RPMI7951 (cell line): ENCODE measurements at regions not wholly inside any gene's neighbourhood (a gene's known extent, or its start where the extent isn't known, plus 50 kb on each side); places are given as distances from the start of the nearest gene placed in this dataset.
"Not testable (repeated sequence)": the region's sequence is repeated elsewhere in the genome, so short reads cannot be mapped to it uniquely, and the experiment has no call there.

ENCODE experiments used
- DNase-seq: peaks from one replicate; pipeline ENCODE4 v3.0.0-alpha.2; 2012; ENCODE audit warnings: low read depth

DNA sequence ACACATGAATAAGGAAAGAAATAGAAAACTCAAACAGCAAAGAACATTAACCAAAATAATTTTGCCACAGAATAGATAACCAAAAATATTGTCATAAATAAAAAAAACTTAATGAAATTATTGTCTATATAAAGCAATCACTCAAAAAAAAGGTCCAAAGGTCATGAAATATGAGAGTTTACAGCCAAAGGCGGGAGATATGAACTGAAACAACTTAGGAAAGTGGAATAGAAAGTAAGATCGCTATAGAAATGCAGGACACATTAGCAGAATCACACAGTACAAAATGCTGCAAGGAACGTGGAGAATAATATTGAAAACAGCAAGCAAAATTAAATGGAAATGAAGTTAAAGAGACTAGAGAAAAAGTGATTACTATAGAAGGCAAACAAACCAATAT lies 375.0 kb upstream of the ARHGEF26 start:
- no peak for DNase-seq

DNA sequence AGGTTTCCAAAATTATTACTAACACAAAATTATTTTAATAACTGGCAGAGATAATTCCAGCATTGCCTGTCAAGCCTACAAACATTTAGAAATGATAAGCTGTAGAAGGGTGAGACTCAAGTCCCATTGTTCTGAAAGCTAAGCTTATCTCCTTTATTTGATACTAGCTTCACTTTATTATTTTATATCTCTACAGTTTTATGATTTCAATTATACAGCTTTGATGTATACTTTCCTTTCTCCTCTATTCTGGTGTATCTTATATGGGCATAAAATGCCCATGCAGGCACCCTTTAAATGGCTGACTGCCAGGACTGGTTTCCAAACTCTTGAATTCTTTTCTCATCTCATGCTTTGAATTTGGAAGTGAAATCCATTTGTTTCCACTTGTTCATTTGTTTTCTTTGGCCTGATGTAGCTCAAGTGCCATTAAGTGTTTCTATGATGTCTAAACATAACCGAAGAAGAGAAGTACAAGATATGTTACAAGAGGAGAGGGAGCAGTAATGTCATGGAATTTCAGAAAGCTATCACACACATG lies 372.1 kb upstream of the ARHGEF26 start:
- DNase-seq: no peak

DNA sequence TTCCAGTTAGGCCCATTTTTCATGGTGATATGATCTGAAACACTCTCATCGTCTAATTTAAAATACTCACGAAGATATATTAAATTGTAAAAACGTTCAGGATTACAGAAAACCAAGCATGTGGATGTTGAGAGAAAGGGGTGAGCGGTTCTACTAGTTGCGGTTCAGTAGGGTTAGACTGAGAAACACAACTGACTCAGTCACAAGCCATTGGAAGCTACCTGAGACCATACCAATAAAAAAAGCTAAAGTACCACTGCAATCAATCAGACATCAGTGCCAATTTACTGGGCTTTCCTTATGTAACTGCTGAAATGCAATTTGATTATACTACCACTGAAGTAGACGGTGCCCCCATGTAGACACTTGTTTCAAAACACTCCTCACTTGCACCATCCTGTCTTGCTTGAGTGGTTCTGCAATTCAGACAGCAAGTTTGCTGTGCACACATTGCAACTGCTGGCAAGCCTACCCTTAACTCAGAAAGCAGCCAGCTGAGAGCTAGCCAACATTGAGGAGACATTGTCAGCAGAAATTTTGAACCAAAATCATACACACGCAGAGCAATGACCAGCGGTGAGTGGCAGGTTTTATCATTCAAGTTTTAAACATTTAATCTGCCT lies 368.7 kb upstream of the ARHGEF26 start:
- DNase-seq: no peak

DNA sequence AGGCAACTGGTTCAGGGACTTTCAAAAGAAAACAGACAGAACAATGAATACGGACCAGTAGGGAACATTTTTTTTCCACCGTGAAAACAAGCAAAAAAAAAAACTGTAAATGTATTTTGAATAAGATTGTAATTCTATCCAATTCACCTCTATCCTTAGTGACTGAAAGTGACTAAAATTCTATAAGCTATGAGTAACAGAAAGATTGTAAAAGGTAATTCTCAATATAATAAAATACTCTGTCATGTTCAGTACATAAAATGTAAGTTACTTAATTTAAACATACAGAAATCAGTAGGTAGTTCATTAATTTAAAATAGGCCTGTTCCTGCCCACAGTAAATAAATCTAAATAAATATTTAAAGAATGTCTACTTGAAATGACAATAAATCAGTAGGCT lies 368.2 kb upstream of the ARHGEF26 start:
- no peak for DNase-seq

DNA sequence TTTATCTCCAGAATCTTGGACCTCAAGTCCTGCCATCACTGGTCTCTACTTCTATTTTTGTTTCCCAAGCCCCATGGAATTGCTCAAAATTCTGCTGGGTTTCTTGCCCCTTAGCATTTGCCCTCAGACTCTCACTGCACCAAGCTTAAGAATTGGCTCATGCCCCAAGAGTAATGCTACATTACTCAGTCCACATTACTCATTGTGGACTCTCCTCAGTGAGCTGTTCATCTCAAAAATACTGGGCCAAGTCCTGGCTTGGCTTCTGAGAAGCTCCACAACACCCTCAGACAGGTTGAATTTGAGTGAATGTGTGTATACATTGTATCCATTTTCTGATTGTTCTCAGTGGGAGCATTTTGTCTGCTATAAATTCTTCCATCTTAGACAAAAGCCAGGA lies 364.4 kb upstream of the ARHGEF26 start:
- DNase-seq: no peak

DNA sequence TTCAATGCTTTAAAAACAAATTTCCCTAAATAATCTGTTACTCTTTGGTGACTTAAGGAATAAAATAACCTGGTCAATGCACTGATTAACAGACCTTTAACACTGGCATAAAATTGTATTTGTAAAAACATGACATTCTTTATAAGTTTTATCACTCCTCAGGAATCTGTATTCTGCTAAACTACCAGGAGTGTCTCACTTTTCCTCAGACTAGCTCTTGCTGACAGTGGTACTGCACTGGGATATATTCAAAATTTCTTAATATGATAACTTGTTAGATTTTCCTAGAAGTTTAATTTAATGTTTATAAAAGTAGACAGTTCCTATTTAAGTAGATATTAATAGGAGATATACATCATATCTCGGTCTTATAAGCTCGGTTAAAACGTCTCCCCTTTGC lies 363.4 kb upstream of the ARHGEF26 start:
- no peak for DNase-seq

DNA sequence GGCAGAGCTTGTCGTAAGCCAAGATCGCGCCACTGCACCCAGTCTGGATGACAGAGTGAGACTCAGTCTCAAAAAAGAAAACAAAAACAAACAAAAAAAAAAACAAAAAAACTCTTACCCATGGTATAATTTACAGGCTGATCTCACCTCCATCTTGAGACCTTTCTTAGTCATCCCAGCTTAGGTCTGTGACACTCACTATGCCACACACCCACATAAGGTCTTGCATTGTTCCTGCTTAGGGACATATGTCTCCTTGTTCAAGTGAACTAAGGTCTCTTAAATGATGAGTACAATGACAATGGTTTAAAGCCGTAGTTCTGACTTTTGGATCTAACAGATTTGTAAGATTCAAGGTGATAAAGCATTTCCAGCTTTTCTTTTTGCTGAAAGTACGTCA lies 360.2 kb upstream of the ARHGEF26 start:
- DNase-seq: no peak

DNA sequence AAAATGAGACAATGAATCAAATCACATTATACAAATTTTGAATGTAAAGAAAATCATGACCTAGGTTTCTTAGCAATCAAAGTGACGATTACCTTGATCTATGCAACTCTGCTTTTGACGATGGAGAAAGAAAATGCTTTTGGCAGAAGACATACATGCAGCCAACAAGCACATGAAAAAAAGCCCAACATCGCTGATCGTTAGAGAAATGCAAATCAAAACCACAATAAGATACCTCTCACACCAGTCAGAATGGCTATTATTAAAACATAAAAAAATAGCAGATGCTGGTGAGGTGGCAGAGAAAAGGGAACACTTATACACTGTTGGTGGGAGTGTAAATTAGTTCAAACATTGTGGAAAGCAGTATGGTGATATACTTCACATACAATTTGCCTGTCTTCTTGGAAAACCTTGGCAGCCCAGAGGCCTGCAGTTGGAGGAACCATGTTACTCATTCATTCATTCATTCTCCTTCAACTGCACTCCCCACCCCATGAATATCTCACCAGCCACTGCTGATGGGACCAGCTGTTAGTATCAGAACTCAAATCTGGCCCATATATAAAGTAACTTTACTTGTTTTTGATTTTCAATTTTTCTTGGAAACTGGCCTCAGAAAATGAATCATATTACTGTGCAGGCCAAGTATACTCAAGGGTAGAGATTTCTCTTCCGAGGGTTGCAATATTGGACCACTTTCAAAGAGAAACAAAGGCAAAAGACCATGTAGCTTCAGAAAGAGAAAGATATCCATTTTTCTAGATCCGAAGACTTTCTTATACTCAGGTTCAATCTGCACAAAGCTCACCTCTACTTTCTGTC lies 358.6 kb upstream of the ARHGEF26 start:
- DNase-seq: no peak

DNA sequence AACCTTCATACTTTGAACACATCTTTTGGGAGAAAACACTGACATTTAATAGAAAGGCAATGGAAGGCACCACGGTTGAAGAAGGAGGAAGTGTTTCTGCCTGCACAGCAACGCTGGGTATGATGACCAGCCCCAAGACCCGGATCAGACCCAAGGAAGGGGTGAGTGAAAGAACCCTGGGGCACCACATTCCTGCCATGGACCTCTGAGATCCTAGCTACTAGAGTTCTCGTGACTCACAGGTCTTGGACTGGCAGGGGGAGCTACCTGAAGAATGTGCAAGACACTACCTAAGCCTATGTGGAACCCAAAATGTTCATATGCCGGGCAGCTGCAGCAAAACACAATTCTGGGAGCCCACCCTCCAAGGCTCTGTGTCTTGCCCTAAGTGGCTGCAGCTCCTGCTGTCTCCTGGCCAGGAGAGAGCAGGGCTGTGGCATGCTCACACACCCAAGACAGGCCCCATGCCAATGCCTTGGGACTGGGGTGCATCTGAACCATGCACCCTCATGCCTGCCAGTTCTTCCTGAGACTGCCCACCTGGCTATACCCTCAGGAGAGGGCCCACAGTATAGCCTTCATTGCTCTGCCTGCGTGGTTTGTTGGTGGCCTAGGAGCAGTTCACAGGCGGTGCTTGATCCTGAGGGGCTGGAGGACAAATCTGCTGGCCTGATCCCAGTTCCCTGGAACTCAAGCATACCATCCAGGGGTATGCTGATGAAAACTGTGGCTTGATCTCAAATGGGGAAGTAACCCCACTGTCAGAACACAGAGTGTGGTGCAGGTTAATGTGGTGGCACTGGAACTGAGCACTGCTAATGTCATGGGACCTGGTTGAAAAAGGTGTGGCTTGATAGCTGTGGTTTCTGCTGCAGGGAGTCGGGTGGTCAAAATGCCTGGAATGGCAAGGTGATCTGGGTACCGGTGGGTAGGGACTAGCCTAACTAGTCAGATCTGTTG lies 353.3 kb upstream of the ARHGEF26 start:
- DNase-seq: no peak

DNA sequence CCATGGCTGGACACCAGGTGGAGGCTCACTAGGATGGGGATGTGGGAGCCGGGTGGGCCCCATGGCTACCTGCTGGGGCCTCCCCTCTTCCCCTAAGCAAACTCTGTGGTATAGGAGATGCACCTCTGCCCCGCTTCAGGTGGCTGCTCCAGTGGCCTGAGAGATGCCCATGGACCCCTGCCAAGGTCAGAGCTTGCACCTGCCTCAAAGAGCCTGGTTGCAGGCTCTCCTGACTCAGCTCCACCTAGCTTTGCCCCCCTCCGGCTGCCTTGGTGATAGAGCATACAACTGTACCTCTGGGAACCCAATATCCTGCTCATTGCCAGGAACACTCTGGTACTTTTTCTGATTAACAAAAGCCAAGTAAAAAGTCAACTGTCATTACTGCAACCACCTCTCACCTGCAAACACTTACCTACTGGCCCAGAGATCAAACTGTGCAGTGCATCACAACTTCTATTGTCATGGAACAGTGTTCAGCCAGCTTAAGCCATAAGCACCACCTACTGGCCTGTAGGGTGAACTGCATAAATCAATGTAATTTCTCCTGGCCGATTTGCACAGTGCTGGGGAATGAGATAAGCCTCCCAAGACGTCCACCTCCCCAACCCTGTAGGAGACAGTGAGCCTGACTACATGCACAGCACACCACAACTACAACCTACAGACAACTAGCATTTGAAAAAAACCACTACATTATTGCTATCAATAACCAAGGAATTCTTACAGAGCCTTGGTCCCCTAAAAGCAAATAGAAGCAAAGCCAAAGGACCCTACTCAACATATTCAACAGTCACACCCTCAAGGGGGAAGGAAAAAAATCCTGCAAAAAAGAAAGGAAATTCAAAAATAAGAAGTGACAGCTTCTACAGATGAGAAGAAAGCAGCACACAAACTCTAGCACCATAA lies 352.4 kb upstream of the ARHGEF26 start:
- peak; percentile 37 for DNase-seq

DNA sequence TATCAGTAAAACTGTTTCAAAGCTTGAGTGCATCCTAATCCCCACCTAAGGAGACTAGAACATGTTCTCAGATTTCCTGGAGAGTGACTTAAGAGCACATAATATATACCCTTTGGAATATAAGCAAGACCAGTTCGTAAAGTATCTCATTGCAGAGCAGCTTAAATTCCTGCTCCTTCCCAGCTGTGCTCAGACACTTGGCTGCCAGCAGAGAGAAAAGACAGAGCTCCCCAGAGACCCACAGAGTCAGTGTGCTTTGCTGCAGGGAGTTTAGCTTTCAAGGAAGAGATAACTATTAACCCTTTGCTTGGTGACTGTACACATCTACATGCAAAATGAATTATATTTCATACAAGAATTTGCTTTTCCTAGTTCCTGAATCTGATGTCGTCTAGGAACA lies 338.1 kb upstream of the ARHGEF26 start:
- DNase-seq: no peak

DNA sequence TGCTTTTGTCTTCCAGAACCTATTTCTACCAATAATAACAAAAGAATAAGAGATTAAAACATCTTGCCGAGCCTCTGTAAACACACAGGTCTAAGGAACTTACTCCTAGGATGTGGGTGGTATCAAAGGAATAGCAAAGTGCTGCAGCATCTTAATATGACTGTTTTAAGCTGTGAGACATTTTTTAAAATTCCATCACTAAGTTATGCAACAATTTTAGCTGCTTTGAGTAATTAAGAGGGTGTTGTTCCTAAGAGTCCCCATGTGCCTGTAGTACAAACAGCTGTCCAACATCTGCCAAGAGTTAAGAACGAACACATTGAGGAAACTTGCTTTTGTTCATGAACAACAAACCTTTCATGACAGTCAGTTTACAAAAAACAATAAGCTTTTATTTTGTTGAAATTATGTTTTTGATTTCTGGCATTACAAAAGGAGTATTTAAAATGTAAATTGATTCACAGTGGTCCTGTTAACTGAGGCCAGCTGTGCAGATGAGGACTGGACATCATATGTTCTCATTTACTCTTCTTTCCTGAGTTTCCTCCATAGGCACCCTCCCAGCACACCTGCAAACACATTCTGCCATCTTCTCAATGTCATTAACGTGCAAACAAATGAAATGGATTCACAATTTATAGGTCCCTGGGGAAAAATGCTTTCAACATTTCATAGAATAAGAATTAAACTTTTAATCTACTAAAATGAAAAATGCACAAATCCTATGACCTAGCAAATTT lies 337.3 kb upstream of the ARHGEF26 start:
- DNase-seq: no peak

DNA sequence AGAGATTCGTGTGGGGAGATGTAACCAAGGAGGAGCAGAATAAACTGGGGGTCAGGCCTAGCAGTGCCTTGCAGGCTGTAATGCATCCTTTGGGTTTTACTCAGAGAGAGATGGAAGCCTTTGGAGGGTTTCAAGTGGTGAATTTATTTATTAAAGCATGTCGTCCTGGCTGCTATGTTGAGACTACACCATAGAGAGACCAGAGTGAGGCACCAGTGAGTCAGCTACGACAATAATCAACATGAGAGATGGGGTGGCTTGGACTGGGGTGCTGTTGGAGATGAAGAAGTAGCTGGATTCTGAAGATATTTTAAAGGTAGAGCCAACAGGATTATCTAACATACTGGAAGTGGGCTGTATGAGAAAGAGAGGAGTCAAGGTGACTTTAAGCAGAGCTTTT lies 335.3 kb upstream of the ARHGEF26 start:
- no peak for DNase-seq

DNA sequence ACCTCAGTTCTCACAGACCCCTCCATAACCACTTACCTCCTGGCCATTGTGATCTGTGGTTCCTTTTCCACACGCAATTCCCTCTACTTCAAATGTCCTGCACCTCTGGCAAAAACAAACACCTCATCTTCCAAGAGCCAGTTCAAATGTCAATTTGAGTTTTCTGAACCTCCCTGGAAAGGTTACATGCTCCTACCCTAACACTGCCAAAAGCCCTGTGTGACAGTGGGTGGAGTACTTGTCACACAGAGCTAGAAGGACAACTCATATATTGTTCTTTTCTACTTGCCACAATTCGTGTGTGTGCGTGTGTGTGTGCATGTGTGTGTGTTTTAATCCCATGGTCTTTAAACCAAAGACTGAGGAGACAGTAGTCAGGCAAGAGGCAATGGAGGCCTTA lies 331.8 kb upstream of the ARHGEF26 start:
- no peak for DNase-seq

DNA sequence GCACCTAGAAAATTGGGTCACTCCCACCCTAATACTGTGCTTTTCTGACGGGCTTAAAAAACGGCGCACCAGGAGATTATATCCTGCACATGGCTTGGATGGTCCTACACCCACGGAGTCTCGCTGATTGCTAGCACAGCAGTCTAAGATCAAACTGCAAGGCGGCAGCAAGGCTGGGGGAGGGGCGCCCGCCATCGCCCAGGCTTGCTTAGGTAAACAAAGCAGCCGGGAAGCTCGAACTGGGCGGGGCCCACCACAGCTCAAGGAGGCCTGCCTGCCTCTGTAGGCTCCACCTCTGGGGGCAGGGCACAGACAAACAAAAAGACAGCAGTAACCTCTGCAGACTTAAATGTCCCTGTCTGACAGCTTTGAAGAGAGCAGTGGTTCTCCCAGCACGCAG lies 324.1 kb upstream of the ARHGEF26 start:
- DNase-seq: not testable (repeated sequence)

DNA sequence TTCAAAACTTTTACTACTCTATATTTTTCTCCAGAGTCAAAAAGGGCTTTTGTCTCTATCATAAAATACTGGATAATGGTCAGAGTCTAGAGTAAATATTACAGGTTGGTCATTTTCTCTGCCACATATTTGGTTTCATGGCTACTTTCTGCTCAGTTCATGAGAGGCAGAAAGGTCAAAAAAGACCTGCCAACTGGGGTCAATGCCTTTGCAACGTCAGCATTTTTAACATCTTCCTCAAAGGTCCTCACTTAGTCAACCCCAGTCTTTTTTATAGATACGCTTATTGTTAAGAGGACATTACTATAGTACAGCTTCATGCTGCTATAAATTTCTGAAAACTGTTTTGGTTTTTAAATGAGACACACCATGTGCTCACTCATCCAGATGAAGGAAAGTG lies 312.1 kb upstream of the ARHGEF26 start:
- DNase-seq: no peak

DNA sequence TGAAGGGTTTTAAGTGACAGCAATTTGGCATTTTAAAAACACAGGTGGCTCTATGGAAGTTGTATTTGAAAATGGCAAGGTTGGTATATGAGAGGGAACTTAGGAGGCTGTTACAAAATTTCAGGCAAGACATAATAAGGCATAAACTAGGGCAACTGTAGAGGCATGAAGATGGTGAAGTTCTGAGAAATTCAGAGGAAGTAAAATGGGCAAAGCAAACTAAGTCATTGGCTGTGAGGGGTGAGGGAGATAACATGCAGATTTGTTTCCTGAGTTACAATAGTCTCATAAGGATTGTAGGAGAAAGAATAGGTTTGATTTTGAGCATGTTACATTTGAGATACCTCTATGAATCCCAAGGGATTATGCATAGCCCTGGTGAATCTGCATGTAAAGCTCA lies 302.9 kb upstream of the ARHGEF26 start:
- DNase-seq: no peak

DNA sequence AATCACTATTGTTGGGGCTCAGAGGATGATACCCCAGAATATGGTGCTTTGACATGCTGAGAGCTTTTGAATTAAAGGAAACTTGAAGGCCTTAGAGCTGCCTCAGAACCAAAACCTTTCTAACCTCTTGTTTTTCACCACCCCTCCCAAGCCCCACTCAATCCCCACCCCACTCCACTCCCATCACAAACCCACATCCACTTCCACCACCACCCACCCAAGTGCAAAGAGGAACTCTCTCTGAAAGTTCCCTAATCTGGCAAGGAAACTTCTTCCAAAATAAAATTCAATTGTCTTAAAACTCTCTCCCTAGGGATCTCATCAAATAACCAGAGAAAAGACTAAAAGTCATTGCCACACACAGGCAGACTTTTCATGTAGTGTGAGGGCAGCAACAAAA lies 301.2 kb upstream of the ARHGEF26 start:
- no peak for DNase-seq

DNA sequence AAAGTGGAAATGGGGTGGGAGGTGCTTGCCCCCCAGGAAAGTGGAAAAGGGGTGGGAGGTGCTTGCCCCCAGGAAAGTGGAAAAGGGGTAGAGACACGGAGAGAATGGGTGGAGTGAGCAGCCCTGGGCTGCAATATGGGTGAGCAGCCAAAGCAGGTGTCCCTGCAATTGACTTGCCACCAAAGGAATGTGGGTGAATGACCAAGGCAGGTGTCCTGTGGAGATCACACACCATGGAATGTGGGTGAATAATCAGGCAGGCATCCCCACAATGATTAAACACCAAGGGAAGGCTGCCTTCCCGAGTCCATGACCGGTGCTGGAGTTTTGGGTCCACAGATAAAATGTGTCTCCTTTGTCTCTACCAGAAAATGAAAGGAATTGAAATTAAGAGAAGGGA lies 292.8 kb upstream of the ARHGEF26 start:
- DNase-seq: not testable (repeated sequence)

DNA sequence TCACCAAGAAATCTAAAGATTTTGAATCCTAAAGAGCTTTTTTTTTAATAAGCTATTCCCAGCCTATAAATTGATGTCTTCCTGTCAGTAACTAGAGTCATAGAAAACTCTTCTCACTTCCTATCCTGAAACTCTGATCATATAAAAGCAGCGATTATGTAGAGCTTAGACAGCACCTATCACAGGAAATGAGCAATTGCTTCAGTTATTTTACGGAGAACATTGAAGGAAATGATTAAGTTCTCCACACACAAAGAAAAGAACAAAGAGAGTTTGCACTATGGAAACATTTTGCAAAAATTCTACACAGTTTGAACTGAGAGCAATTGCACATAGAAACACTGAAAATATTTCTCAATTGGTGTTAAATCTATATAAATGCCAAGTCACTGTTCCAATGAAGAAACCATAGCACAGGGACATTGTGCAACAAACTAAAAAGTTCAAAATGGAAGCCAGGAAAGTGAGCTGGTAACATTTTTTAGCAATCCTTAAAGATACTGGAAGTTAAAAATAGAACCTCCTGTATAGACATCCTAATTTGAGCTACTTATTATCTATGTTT lies 291.5 kb upstream of the ARHGEF26 start:
- peak; percentile 5 for DNase-seq
